Stimulated activated CD4-positive, alpha-beta T cell treated with anti-CD3 and anti-CD28 coated beads, Interleukin-1b, Interleukin-23, amount 100 ng/mL, for 1 hour (primary cell): ENCODE measurements at regions not wholly inside any gene's neighbourhood (a gene's known extent, or its start where the extent isn't known, plus 50 kb on each side); places are given as distances from the start of the nearest gene placed in this dataset.

Source experiments
- DNase-seq, 2 donors: peaks; one replicate each; pipeline ENCODE4 v3.0.0-alpha.2; 2020; ENCODE audit warnings: low read depth in 2 of 2

DNA sequence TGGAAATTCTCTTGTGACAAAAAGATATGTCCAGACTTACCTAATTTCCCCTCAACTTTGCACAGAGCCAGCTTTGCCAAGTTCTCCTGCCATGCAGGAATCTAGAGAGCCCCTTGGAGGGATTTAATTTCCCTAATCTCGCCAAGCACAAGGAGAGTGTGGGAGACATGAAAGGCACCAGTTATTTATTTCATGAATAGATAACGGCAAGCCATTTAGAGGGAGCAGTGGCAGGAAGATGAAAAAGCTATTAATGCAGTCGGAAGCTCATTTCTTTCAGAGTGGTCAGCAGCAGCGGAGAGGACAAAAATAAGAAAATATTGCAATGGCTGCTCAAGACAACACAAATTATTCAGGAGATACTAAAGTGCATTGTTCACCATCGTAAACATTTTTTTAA lies 150.9 kb upstream of the WSCD2 start:
- no peak for DNase-seq

DNA sequence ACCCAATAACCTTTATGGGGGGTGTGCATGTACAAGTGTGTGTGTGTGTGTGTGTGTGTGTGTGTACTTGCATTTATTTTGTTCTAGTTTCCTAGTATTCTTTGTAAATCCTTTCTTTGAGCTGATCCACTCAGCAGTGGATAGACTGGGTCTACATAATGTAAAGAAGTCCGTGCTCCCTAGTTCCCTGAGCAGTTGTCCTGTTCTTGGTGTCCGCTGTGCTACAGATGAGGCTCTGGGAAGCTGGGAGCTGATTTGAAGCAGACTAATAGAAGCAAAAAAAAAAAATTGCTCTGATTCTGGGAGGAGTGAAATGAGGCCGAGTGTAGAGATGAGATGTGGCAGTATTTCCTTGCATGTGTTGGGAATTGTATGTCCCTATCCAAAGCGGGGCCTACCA lies 150.4 kb upstream of the WSCD2 start:
- DNase-seq, result no peak

DNA sequence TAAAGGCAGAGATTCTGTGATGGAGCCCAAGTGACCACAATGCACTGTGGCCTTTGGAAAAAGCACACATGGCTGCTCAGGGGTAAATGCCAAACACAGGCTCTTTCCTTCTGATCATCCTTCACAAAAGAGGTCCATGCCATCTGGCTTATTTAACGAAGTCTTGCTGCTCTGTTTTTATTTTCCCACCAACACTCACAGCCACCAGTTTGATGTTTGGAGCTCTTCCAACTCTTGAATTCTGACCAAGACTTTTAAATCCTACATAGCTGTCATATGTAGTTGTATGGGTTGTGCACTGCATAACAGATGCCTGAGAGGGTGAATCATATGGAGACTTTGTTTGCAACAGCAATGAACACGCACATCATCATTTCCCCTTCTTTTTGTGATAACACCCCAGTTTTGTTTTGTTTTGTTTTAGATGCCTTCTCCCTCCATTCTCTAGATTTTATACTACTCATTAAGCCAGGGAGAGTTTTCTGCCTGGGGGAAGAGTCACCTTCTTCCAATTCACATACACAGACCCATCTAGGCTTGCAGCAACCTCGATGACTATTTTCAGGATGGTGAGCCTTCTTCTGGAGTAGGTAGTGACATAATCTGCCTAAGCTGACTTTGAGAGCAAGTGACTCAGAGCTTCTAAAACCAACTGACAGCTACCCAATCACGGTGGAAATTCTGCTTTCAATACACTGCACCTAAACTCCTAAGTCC lies 145.2 kb upstream of the WSCD2 start:
- DNase-seq, result no peak

DNA sequence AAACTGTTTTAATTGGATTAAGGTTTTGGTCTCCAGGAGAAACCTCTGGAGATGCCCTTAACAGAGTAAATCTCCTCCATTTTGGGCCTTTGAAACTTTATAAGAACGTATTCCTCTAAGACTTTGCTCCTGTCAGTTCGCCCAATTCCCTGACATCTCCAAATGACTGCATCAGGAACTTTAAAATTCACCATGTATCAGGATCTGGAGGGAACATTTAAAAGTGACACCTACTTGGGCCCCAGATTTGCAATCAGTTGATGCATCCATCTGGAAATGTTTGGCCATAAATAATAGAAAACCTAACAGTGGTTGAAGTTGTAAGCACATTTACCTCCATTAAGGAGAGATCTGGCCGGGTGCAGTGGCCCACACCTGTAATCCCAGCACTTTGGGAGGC lies 144.1 kb upstream of the WSCD2 start:
- DNase-seq, result no peak

DNA sequence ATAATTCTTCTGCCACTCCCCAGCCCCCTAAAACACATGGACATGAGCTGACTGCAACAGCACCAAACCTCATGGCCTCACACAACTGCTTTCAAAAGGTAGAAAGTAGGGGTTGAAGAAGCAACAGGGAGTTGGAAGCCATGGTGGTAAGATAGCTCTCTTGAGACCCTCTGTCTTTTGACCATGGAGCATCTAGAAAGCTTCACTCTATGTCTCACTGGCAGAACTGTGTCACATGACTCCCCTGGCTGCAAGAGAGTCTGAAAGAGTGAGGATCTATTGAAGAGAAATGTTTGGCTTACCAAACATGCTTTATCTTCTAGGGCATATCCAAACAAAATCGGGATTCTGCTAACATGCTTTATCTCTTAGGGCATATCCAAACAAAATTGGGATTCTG lies 142.9 kb upstream of the WSCD2 start:
- no peak for DNase-seq

DNA sequence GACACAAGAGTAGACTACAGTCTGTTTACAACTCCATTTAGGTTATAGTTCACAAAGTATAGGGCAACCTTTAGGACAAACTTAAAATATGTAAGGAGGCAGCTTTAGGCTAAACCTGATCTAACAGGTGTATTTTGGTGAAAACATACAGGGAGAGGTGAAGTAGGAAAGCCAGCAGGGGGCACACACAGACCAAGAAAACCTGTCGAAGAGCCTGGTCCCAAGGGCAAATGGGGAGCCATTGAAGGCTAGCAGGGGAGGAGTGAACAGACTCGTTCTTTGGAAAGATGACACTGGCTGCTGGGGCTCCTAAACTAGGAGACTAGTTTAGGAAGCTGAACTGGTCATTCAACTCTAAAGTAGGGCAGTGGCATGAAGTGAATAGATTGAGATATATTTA lies 138.8 kb upstream of the WSCD2 start:
- no peak for DNase-seq

DNA sequence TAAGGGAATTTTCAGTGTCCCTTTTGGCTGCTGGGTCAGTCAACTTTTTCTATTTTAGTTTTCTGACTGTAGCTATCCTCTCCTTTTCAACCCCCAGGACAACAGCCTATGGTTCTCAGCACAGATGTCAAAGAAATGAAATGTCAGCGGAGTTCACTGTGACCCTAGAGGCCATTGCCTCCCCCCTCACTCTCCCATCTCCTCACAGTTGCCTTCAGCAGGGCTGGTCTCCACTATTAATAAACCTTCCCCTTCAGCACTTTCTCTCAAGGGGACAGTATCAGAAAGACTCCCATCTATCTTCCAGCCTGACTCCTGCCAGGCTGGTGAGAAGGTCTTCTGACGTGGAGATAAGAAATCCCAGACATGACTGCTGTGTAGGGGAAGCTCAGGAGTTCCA lies 137.1 kb upstream of the WSCD2 start:
- DNase-seq, result no peak

DNA sequence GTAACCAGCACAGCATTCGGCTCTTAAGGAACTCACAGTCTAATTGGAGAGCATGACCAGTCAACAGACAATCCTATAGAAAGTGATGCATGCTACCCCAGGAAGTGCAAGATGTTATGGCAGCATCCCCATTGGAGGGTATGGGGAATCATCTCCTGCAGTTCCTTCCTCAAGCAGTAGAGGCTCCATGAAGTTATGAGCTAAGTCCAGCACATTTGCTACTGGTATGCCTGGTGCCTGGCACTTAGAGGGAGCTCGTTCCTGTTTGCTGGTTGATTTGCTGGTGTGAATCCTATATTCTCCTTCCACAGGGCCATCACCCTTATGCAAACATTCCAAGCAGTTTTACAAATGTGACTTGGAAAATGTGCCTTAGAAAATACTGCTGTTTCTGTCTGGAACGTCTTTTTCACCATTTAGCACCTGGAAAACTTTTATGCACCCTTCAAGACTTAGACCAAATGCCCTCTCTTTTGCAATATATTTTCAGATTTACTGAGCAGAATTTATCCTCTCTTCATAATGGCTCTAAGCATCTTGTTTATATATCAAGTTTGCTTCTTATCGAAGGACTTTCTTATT lies 136.1 kb upstream of the WSCD2 start:
- no peak for DNase-seq

DNA sequence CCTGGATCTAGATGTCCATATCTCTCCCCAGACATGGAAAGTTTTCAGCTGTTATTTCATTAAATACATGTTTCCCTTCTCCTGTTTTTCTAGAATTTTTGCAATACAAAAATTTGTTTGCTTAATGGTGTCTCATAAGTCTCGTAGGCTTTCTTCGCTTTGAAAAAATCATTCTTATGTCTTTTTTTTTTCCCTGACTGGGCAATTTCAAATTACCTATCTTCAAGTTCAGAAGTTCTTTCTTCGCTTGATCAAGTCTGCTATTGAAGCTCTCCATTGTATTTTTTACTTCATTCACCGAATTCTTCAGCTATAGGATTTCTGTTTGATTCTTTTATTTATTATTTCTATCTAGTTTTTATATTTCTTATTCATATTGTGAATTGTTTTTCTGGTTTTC lies 130.2 kb upstream of the WSCD2 start:
- no peak for DNase-seq

DNA sequence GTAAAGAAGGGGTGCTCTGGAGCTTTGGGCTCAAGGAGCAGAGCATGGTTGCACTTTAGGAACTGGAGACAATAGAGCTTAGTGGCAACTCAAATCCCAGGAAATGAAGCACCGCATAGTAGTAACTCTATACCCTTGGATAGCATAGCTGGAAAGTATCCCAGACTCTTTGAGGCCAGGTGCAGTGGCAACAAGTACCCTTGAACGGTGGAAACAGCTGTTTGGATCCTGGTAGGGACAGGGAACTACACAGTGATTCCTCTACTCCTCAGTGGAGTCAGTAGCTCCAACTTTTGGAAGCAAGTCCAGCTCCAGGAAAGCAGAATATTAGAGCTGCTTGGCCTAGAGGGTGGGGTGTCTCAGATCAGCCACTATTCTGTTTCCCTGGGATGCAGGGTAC lies 129.0 kb upstream of the WSCD2 start:
- DNase-seq, result no peak

DNA sequence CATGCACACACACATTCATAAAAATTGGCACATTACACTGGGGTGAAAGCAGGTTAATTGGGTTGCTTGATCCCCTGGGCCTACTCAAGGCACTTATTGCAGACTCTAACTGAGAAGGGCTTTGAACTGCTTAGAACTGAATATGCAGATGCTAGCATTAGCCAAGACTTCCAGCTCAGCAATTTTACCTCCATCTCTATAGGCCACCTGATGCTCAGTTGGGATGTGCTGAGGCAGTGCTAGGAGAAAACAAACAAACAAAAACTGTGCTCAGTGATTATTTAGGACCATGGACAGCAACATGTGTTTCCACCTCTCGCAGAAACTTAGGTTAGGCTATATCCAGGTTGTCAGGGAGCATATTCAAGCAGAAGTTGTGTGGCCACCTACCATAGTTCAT lies 124.8 kb upstream of the WSCD2 start:
- no peak for DNase-seq

DNA sequence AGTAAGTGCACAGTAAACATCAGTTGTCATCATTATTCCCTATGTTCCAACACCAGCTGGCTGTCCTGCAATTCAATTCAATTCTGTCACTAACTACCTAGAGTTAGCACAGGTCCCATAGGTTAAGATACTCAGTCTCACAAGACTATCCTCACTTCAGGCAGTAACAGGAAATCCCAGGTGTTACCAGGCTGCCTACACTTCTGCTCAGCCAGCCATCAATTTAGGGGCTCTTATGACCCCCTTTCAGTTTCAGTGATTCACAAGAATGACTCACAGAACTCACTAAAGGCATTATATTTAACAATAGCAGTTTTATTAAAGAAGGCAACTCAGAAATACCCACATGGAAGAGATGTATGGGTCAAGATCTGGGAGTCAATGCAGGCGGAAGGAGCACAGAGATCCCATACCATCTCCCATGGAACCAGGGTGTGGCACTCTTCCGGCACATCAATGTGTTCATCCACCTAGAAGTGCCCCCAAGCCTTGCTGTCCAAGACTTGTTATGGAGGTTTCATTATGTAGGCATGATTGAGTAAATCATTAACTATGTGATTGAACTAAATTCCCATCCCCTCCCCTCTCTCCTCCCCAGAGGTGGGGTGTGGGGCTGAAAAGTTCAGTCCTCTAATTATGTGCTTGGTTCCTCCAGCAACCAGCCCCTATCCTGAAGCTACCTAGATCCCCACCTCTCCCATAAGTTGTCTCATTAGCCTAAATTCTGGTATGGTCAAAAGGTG lies 120.8 kb upstream of the WSCD2 start:
- DNase-seq, result no peak

DNA sequence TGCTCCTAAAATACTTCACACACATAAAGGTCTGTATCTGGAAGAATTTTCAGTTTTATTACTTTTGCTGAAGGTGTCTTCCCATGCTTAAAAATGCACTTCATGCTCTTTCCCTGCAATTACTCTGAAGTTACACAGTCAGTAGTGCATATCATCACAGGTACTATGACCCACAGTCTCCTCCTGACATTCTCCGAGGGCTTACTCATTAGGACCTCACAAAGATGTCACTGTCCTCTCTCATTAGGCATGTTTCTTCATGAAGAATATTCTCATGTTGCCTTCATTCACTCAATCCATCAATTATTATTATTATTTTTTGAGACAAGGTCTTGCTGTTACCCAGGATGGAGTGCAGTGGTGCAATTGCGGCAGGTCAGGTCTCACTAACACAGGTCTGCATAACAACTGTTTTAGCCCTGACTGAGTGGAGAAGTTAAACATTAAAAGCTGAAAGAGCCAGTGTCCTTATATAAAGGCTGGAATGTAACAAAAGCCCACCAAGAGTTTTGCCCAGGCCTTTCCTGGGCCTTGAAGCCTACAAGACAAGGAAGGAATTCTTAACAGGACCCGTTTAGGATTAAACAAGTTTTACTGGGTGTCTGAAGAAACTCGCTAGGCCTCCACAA lies 119.5 kb upstream of the WSCD2 start:
- DNase-seq, result no peak

DNA sequence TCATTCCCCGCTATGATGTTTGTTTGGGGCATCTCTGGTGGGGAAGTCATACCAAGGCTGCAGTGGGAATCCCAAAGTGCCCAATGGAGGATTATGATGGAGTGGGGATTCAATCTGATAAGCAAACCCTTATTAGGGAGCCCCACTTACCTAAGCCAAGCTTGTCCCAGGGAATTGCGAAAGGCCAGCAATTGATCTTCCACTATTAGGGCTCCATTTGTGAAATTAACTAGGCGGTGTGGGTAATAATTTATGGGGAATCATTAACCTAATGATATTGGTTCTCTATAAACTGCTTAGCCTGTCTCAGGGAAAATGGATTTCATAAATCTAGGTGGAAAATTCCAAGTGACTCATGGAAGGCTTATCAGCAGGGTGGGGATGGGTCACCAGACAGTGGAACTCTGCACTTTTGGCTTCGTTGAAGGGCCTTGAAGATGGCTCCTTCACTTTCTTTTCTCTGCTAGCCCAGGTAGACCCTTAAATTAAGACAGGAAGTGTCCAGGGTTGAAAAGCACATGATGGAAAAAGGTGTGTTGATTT lies 113.0 kb upstream of the WSCD2 start:
- no peak for DNase-seq

DNA sequence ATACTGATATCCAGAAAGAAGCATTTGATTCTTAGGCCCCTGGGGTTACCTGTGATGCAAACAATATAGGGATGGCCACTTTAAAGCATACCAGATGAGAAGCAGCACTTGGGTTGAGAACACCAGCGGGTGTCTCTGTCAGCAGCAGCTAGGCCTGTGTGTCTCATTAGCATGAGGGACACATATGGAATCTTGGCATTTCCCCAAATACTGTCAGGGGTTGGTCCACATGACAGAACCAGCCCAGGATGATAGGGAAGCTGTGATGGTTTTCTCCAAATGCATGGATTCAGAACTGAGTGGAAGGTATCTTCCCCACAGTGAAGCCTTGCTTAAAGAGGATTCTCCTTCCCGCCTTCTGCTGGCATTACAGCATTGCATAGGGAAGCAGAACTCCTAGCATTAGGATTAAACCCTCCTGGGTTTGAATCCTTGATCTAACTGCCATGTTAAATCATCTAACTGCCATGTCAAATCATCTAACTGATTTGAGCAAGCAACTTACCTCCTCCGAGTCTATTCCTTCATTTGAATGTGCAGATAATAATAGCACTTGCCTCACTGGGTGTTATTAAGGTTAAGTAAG lies 111.5 kb upstream of the WSCD2 start:
- DNase-seq, result no peak

DNA sequence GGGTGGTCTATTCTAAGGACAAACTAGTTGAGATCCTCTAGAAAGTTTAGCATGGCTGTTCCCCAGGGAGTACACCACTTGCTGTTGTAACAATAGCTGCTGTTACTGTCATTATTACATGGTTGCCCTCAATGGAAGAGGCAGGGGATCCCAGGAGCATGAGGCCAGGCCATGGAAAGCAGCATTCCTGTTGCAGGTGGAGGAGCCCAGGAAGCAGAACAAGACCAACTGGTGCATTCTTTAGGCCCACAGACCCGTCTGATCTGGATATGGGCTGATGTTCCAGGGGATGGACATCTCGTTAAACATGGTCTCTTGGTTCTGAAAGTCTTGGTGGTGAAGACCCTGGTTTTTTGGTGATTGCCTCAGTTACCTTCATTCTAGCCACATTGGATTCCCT lies 109.2 kb upstream of the WSCD2 start:
- no peak for DNase-seq

DNA sequence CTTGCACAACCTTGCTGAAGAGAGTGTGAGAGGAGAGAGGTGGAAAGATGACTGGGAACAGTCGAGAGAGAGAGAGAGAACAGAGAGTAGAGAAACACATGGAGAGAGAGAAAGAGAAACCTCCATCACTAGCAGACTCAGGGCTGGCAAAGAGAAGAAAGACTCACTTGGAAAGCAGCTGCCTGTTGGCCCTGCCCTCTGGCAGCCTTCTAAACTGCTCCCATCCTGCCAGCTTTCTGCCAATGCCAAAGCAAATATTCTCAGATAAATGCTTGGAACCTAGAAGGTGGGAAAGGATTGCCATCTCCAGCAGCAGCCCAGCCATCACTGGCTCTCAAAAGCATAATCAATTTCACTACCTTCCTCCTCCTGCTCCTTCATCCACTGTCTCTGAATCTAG lies 107.9 kb upstream of the WSCD2 start:
- no peak for DNase-seq

DNA sequence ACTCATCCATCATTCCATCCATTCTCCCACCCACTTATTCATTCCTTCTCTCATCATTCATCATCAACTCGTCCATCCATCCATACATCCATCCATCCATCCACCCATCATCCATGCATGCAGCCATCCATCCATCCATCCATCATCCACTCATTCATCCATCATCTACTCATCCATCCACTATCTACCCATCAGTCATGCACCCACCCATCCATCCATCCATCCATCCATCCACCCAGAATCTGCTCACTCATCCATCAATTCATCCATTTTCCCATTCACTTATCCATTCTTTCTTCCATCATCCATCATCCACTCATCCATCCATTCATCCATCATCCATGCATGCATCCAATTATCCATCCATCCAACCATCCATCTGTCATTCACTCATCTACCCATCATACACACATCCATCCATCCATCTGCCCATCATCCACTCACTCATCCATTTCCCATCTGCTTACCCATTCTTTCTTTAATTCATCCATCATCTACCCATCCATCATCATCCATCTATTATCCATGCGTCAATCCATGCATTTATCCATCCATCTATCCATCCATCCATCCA lies 107.1 kb upstream of the WSCD2 start:
- DNase-seq, result no peak

DNA sequence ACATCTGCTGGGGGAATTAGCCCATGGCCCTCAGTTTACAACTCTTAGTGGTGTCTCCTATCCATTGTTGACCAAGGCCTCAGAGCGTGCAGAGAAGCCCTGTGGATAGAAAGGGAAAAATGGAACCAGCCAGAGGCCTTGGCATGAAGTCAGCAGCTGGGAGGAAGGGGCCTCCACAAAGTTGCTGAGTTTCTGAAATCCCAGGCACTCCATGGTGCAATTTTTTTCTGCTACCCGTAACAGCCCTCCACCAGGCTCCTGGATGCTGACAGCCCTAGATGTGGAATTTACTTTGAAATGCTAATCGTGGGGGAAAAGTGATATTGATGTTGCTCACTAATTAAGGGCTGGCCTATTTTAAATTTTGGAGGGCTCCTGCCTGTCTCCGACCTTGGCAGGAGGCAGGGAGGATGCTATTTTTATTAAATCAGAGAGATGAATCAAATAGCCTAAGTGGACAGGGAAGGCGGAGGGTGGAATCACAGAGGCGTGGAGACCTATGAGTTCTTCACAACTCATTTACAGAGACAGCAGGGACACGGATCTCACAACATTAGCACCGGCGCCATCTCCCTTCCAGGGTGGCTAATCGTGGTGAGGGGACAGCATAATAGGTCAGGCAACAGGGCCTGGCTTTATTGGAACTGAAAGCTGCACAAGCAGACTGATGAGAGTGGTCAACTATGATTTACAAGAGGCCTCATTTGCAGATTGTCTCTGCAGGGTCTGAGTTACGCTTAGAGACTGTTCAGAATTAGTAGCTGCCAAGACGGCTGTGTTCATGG lies 99.8 kb upstream of the WSCD2 start:
- no peak for DNase-seq

DNA sequence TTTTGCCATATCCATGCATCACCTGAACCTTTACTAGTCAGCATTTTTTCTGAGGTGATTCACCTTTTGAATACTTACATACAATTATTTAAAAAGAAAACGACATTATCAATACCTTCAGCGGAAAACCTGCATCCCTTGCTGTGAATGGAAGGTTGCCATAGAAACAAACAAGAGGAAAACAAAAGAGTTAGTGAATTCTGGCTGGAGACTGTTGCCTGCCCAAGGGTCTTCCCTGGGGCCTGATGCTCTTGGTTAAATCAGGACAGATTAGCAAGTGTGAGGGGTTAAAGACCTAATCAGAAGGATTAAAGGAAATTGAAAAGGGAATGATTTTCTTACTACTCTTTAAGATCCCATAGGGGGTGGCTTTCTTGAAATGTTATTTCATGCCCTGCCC lies 96.0 kb upstream of the WSCD2 start:
- DNase-seq, result no peak

DNA sequence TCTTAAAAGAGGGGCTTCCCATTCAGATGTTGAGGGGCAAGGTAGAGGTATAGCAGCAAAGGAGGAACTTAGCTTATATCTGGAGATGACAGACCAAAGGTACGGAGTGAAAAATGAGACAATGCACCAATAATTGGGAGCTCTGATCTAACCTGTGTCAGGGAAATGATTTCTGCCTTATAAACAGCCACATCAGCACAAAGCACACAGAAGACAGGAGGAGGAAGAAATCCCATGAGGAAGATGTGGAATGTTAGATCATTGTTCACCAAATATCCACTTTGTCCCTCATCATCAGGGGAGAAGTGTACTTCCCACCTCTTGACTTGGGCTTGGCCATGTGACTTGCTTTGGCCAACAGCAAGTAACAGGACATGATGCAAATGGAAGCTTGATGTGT lies 93.7 kb upstream of the WSCD2 start:
- DNase-seq, result no peak
